NCI-H82 (cell line): ENCODE measurements at regions not wholly inside any gene's neighbourhood (a gene's known extent, or its start where the extent isn't known, plus 50 kb on each side); places are given as distances from the start of the nearest gene placed in this dataset.
A peak's percentile ranks its signal among the peaks of the same experiment; 100 is the strongest.
"Not testable (repeated sequence)": the region's sequence is repeated elsewhere in the genome, so short reads cannot be mapped to it uniquely, and the experiment has no call there.

ENCODE experiments used
- DNase-seq: peaks from one replicate; lab custom pipeline; 2025; lab: John Stamatoyannopoulos, UW

DNA sequence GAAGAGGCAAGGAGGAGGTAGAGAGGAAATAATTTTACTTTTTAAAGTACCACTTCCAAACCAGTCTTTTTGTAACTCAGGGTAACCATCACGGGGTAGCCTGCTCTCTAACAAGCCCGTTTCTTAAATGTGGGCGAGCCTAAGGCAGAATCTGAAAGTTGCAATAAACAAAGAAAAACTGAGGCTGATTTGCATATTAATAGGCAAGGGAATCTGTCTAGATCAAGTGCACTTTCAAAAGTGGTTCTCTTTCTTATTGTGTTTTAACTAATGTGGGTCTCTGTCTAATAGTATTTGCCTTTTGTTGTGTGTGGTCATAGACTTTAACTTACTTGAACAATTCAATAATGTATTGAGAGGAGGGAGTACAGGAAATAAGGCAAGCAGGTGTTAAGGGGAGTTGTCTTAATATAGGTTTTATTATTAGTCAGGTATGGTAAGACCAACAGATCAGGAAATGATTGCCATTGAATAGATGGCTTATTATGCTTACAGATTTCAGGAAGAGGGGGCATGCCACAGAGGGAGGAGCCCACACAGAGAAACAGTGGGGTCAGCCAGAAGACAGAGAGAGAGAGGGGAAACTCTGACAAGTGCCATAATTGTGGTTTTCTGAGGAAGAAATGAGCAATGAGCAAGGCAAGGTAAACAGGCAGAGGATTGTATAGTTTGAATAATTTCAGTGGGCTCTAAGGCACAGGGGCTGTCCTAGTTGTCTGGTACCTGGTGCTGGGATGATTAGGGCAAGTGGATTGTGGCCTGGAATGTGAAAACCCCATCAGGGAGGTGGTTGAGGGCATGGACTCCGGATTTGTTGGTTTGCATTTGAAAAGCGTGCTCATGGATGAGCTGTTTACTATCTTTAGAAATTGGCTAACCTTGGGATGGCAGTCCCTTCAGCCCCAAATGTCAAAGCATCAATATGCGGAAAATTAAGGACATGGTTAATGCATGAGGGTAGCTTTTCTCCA, 237.2 kb downstream of the TOX3 start:
- no peak for DNase-seq

DNA sequence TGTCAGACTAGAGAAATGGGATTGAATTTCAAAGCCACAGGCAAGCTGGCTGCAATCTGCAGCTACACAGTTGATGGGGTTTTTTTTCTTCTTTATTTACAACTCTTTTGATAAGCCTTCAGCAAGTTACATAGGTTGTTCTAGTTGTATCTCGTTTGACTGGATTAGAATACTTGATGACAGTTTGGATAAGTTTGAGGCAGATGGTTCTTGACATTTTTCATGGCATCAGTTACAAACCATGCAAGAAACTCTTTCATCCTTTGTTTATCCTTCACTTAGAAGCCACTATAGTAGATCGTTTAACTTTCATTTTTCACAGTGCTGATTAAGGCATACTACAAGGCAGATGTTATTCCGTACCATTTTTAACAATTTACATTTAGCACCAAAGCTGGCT, 238.9 kb downstream of the TOX3 start:
- DNase-seq: peak; percentile 18

DNA sequence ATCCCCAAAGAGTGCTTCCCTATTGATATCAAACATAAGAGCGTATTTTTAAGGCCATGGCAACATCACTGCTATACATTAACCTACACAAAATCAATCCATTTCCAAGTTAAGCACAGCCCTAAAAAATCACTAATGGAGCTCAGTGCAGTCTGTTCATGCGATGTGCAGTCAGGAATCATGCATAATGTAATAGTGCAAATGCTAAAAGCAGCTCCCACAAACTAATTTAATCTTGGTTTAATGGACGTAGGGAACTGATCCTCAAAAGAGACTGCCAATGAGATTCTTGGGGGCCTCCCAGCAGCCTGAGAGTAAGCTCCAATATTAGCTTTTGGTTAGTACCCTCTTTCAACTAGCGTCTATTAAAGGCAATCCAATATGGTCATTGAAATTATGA, 245.9 kb downstream of the TOX3 start:
- DNase-seq: no peak

DNA sequence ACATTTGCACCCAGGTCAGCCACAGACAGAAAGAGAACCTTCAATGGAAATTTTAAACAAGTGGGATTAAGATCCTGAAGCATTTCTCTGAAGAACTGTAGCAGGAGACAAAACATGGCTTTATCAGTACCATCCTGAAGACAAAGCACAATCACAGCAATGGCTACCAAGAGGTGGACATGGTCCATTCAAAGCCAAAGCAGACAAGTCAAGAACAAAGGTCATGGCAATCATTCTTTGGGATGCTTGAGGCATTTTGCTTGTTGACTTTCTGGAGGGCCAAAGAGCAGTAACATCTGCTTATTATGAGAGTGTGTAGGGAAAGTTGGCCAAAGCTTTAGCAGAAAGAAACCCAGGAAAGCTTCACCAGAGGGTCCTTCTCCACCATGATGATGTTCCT, 248.2 kb downstream of the TOX3 start:
- DNase-seq: no peak

DNA sequence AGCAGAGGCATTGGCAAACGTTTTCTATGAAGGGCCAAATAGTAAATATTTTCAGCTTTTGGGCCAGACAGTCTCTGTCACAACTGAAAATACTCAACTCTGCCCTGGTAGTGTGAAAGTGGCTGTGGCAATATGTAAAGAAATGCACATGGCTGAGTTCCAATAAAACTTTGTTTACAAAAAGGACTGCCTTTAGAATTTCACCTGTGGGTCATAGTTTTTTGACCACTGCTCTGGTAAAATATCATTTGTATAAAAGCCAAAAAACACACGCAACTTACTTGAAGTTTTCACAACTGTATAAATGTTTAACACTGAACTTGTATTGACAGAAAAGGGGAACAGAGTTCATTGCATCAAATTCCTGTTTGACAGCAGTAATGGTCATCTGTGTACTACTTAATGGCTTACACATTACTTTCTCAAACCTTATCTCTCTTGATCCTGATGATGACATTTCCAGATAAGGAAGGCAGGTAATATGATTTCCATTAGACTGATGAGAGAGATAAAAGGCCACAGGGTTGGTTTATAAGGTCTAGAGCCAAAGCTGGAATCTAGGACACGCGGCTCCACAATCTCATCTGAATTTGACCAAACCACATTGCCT, 250.1 kb downstream of the TOX3 start:
- DNase-seq: not testable (repeated sequence)

DNA sequence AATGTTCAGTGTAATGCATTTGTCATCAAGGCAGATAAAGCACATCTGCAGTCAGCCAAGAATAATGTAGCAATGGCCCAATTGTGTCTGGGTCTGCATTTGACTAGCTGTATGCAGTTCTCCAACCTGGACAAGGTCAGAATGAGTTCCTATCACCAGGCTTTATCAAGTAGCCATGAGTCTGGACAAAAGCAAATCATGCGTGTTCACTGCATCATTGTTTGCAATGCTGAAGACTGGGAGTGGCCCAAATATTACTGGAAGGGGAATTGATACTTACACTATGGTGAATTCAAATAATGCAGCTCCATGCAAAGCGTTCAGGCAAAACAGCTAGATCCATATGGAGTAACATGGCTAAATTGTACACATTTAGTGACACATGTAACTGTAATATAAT, 250.9 kb downstream of the TOX3 start:
- no peak for DNase-seq

DNA sequence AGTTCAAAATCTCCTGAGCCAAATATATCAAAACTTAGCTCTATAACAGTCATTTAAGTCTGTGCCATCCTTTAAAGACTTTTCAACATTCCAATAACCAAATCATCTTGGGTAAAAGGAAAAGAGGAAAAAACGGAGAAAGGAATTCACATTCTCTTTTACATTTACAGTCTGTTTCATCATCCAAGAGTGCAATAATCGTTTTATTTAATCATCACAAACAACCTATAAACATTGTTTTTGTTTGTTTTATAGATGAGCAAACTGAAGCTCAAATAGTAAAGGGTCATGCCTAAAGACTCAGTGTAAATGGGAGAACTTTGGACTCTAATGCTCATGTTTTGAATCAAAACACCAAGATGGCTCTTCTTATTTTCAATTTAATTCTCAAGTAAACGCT, 252.3 kb downstream of the TOX3 start:
- no peak for DNase-seq

DNA sequence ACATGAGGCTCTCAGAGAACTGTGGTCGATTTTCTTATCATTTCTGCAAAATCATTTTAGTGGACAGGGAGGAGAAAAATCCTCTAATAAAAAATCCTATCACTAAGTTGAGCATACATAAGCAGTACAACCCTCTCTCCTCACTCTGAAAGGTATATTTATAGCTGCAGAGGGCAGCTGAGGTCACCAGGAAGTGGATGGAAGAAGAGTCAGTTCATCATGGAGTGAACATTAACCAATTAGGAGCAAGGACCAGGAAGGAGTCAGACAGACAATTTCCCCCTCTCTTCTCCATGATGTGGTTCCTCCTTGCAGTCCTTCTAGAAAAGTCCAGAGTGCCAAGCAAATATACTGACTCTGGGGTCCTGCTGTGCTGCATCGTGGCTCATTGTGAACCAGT, 253.7 kb downstream of the TOX3 start:
- DNase-seq: peak; percentile 7

DNA sequence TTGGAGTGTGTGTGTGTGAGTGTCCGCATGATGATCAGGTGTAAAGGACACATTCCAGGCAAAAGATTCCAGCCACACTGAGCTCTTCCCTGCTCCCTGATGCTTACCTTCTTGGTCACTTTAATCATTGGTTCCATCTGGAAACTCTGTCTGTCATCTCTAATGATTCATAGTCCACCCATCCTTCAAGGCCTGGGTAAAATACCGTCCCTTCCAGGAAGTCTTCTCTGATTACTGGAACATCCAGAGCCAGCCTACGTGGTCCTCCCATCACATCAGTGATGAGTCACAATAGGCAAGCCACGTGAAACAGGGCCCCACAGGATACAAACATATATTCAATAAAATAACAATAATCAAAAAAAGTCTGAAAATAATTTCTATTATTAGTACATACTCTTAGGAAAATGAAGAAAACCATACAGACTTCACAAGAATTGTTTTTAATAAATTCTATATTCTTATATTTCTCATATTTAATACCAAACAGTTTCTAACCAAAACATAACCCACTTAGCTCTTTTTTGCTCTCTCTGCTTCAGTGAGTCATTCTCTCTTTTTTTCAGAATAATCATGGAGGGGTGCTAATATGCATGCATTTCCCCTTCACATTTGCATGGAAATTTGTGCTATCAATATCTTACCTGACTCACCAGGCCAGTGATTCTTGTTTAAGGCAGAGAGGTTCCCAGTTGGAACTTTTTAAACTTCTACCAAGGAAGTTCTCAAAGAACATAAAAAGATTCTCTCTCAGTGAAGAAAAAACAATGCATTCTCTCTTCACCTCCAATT, 263.2 kb downstream of the TOX3 start:
- no peak for DNase-seq

DNA sequence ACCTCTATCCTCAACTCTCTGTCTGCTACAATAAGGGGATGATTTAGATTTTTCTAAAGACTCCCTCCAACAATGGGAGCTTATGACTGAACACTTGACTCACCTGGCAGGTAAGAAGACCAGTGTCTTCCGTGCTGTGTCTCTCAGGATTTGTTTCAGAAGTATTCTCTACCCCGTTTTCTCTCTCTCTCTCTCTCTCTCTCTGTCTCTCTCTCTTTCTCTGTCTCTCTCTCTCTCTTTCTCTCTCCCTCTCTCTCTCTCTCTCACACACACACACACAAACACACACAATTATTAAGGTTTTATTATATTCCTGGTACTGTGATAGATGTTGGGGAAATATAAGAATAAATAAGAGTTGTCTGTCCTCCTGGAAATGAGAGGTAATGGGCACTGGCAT, 263.9 kb downstream of the TOX3 start:
- no peak for DNase-seq

DNA sequence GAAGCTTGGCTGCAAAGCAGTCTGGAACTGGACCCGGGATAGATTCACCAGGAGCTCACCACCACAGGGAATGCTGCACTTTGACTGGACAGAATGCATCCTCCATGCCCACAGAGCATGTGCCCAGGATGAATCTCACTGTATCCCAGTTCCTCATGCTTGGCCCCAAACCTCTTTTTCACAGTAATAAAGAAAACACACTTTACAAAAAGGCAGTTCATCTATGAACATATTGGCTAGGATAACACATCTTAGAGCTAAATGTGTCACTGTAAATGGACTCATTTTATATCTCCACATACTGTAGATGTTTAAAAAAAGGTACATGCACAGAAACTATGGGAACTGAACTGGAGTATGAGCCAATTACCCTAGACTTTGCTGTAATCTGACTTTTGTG, 266.9 kb downstream of the TOX3 start:
- no peak for DNase-seq

DNA sequence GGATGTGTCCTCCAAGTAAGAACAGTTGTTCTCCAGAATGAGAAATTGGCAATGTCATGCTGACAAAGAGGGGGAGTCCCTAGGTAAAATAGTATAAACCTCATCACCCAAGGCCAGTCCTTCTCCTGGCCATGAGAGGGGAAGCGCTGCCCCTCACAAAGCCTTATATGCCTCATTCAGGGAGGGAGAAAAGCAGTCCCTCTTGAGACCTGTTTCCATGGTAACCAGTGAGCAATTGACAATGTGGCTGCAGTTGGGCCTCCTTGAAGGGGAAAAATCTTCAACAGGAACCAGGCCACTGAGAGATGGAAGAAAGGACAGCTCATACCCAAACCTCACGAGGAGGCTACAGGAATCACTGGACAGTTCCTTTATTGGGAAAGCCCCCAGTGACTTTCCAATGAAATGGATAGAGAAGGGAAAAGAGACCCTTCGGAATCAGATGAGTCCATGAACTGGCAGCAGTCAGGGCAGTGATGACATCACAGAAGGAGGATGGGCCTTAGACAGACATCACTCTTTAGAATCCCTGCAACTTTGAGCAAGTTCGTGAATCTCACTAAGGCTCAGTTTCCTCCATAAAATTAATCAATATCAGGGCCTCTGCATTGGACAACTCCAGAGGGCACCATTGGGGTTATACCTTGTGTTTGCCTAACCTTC, 275.7 kb downstream of the TOX3 start:
- DNase-seq: no peak

DNA sequence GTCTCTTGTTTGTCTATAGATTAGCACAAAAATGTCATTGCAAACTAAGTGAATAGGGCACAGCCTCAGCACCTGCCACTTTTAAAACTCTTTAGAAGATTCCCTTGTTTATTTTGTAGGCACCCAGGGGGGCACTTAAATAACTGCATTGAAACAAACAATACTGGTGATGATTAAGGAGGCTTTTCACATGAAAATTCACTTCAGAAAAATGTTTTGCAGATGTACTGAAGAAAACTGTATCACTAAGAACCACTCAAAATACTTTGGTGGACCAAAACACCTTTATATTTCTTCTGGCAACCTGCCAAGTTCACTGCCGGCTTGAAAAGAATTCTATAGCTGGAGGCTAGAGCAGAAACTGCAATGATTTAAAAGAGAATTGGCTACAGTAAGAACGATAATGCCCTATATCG, 281.5 kb downstream of the TOX3 start:
- DNase-seq: peak; percentile 35

DNA sequence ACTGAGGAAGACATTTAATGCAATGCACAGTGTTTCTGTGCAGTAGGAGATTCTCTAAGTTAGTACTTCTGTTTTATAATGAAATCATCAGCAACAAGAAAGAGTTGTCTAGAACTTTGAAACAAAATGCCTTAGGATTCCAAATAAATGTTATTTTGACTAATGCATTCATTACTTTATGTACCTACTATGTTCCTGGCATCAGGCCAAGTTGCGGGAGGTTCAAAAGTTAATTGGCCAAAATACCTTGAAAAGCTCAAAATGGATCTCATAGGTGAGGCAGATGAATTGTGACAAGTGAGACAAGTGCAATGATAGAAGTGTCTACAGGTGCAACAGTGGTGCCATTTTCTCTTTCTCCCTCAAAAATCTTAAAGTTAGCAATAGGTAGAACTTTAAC, 289.4 kb downstream of the TOX3 start:
- DNase-seq: no peak

DNA sequence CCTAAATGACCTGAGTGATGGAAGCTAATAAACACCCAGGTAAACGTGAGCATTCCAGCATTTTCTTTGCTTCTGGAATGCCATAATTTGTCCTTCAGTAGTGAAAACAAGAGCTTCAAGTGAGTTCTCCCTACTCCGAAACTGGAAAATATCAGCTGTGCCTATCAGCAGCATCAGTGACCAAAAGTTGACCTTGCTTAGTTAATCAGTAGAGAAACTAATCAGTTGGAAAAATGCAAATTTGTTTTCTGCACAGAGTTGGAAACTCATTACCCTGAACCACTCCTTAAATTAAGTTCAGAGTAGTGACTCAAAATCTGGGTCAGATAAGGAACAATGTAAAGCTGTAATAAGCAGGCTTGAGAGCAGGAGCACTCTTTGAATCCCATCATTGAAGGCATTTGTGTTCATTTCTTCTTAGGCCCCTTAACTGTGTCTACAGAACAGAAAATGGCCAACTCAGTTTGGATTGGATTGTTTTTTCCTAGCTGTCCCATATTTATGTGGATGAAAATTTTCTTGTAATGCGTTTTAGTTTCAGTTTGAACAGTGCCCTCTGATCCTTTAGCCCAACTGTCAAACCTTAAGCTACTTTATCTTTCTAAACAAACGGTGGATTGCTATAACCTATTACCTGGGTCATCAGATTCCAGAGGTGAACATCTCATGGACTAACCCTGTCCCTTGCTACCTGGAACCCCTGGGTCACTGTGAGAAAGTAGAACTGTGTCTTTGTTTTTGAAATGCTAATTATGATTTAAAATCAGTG, 290.4 kb downstream of the TOX3 start:
- DNase-seq: no peak

DNA sequence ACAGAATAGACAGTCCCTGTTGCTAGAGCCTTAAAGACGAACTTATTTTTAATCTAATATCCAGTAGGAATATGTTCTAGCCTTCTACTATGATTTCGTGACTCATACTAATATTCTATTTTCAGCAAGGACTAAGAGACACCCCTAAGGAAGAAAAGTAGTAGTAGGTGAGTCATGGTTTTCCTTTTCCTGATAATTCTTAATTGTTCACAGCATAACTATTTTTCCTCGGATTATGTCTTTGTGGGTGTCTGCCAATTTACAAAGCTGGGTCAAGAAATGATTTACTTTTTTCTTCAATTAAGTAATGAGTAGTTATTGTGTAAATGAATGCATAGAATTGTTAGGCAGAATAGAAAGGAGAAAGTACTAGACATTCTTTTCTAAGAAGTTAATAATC, 292.2 kb downstream of the TOX3 start:
- no peak for DNase-seq

DNA sequence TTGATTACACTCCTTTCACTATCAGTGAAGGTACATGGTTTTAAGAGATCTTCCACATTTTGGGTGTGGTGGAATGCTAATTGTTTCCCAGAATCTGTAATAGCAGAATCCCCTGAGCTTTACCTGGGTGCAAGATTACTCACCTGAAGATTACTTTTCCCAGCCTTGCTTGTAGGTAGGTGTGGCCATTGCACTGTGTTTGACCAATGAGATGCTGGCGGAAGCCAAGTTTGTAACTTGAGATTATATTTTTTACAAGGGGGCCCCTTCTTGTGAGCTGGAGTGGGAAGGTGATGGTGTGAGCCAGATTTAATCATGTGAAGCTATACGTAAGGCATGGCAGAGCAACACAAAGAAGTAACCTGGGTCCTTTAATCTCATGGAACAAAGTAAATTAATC, 294.3 kb downstream of the TOX3 start:
- DNase-seq: no peak

DNA sequence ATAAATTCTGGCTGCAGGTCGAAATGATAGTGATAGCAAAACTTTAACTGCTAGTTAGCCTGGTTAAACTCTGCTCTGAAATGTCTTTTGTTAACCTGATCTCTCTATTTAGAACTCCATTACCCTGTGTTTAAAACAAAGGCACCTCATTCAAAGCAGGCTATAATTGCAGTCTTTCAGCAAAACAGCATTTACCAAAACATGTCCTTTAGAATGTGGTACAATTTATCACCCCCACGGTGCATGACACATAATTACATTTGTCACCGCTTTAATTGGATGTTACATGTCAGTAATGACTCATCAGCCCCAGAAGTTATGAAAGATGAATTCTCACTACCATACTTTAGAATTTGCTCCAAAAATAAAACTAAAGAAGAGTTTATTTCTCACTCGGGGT, 295.4 kb downstream of the TOX3 start:
- peak; percentile 13 for DNase-seq

DNA sequence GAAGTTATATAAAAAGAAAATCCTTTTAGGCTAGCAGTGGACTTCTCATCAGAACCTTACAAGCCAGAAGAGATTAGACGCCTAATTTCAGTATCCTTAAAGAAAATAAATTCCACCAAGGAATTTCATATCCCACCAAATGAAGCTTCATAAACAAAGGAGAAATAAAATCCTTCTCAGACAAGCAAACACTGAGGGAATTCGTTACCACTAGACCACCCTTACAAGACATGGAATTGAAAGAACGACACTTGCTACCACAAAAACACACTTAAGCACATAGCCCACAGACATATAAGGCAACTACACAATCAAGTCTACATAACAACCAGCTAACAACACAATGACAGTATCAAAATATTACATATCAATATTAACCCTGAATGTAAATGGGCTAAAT, 299.2 kb downstream of the TOX3 start:
- no peak for DNase-seq

DNA sequence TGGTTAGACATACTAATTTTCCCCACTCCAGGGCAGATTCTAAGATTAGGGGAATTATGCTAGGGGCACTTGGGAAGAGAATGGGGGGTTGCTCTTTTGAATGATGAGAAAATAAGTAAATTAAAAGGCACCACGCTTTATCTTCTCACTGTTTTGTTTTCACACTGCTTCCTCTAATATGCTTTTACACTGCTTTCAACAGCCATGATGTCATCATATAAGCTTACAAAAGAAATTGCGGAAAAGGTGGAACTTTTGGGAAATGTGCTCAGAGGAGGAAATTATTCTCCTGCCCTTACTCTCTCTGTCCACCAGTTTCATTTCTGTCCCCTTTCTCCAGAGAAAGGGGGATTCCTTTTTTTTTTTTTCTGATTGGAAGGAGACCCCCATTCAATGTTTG, 308.2 kb downstream of the TOX3 start:
- DNase-seq: no peak

DNA sequence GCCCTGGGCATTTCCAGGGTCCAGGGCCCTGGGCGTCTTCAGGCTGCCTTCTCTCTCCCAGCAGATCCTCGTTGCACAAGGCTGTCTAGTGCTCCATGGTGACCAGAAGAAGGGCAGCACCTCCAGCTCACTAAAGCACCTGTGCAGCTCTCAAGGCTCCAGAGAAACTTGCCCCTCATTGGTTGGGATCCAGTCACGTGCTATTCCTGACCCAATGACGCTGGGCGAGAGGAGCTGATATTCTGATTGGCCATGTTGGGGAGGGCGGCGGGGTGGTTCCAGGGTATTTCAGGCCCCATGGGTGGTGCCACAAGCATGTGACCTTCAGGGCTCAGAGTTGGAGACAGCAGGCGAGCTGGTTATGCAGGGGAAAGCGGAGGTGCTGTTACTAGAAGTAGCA, 309.1 kb downstream of the TOX3 start:
- DNase-seq: no peak

DNA sequence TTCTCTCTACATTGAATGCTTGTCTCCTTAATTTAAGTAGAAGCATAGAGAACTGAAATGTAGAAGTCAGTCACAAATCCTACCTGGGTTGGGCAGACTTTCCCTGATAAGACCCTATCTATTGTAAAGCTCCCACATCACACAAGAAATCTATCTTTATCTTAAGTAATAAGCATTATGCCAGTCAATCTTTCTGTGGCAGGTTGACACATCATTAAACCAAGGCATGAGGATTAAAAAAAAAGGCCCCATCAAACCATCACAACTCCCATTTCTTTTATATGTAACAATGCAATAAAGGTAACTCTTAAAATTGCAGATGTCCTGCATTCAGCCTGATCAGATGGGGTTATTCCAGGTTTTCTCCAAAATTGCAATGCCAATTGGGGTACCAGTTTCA, 311.8 kb downstream of the TOX3 start:
- DNase-seq: no peak
